GM12878 (cell line): ENCODE measurements at regions not wholly inside any gene's neighbourhood (a gene's known extent, or its start where the extent isn't known, plus 50 kb on each side); places are given as distances from the start of the nearest gene placed in this dataset.

Experiments
- CREM ChIP-seq: IDR thresholded peaks from 2 replicates; pipeline ENCODE4 v1.6.1; 2014; ENCODE audit warnings: antibody characterized with exemption, low read depth
- CTCF ChIP-seq, 3 experiments: IDR thresholded peaks in 2 of 3; conservative IDR thresholded peaks in 1 of 3; 2 replicates each; pipeline ENCODE4 v1.5.1; 2011; ENCODE audit warnings: low read depth in 3 of 3, low read length in 3 of 3, mild to moderate bottlenecking in 3 of 3, control low read depth in 2 of 3, moderate library complexity in 2 of 3, inconsistent platforms in 1 of 3, mixed read lengths in 1 of 3; ENCODE audit not compliant: control insufficient read depth in 2 of 3, insufficient read depth in 1 of 3; ENCODE audit errors: extremely low read depth in 1 of 3
- EGR1 ChIP-seq, 2 experiments: IDR thresholded peaks; 1 replicate in 1 of 2; 2 replicates in 1 of 2; pipeline ENCODE4 v1.6.1; 2011 to 2012; ENCODE audit warnings: low read depth in 2 of 2, low read length in 2 of 2, borderline replicate concordance in 1 of 2, mild to moderate bottlenecking in 1 of 2, moderate library complexity in 1 of 2
- IRF3 ChIP-seq: fragments of 450-650 bp; IDR thresholded peaks from 2 replicates; pipeline ENCODE4 v1.6.1; 2014; ENCODE audit warnings: mild to moderate bottlenecking
- POLR2A ChIP-seq: IDR thresholded peaks from 2 replicates; pipeline ENCODE4 v1.6.1; 2011; ENCODE audit warnings: low read depth, mild to moderate bottlenecking, low read length
- REST ChIP-seq: IDR thresholded peaks from 2 replicates; pipeline ENCODE4 v1.6.1; 2012; ENCODE audit warnings: mild to moderate bottlenecking, low read depth, low read length
- USF1 ChIP-seq: IDR thresholded peaks from 2 replicates; pipeline ENCODE4 v1.6.1; 2011; ENCODE audit warnings: borderline replicate concordance, low read depth, mild to moderate bottlenecking, moderate library complexity, mixed read lengths, low read length; ENCODE audit not compliant: insufficient read depth; ENCODE audit errors: extremely low read length
- YY1 ChIP-seq: IDR thresholded peaks from 2 replicates; pipeline ENCODE4 v1.6.1; 2011; ENCODE audit warnings: low read depth, mild to moderate bottlenecking, low read length
- ZNF384 ChIP-seq: IDR thresholded peaks from 2 replicates; pipeline ENCODE4 v1.6.1; 2012; ENCODE audit warnings: low read depth, mild to moderate bottlenecking, low read length, improper control_type of control experiment, borderline replicate concordance

- no peak for TF ChIP-seq POLR2A
- no peak for TF ChIP-seq REST
- TF ChIP-seq EGR1 (IDR thresholded peaks at IDR 0.05; ENCODE audit: borderline replicate concordance in 1 of 2, low read depth in 2 of 2, low read length in 2 of 2), result no peak
- TF ChIP-seq CTCF (IDR thresholded peaks at IDR 0.05 in 2 of 3, conservative IDR thresholded peaks at IDR 0.05 in 1 of 3; ENCODE audit: control insufficient read depth in 2 of 3, extremely low read depth in 1 of 3, insufficient read depth in 1 of 3, low read depth in 3 of 3, low read length in 3 of 3), result no peak
- no peak for TF ChIP-seq YY1
- TF ChIP-seq CREM, result no peak
- no peak for TF ChIP-seq USF1
- no peak for TF ChIP-seq IRF3
- TF ChIP-seq ZNF384, result no peak
Observed at GRCh38 chr7:125746510-125746909, 816.9 kb upstream of the POT1 start.
